Hepatocyte (in vitro differentiated cells): ENCODE measurements at regions not wholly inside any gene's neighbourhood (a gene's known extent, or its start where the extent isn't known, plus 50 kb on each side); places are given as distances from the start of the nearest gene placed in this dataset.

Source experiments
- EZH2 ChIP-seq: fragments of 200-600 bp; sonication (generic); IDR thresholded peaks from 2 replicates; pipeline ENCODE4 v1.6.1; 2016; ENCODE audit warnings: antibody characterized with exemption, mild to moderate bottlenecking, borderline replicate concordance
- TF ChIP-seq, protein P1 (sequence below): fragments of 200-600 bp; sonication (generic); IDR thresholded peaks from 2 replicates; pipeline ENCODE4 v1.5.1; 2016; ENCODE audit warnings: antibody characterized with exemption, mild to moderate bottlenecking; ENCODE audit not compliant: poor library complexity

GRCh38 chr4:86432559-86433134, 72.8 kb upstream of the MAPK10 start:
- TF ChIP-seq EZH2: no peak
- TF ChIP-seq, protein P1, sequence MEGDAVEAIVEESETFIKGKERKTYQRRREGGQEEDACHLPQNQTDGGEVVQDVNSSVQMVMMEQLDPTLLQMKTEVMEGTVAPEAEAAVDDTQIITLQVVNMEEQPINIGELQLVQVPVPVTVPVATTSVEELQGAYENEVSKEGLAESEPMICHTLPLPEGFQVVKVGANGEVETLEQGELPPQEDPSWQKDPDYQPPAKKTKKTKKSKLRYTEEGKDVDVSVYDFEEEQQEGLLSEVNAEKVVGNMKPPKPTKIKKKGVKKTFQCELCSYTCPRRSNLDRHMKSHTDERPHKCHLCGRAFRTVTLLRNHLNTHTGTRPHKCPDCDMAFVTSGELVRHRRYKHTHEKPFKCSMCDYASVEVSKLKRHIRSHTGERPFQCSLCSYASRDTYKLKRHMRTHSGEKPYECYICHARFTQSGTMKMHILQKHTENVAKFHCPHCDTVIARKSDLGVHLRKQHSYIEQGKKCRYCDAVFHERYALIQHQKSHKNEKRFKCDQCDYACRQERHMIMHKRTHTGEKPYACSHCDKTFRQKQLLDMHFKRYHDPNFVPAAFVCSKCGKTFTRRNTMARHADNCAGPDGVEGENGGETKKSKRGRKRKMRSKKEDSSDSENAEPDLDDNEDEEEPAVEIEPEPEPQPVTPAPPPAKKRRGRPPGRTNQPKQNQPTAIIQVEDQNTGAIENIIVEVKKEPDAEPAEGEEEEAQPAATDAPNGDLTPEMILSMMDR: no peak
